ENCODE measurements at regions not wholly inside any gene's neighbourhood (a gene's known extent, or its start where the extent isn't known, plus 50 kb on each side); places are given as distances from the start of the nearest gene placed in this dataset.

- TF ChIP-seq, protein P1, sequence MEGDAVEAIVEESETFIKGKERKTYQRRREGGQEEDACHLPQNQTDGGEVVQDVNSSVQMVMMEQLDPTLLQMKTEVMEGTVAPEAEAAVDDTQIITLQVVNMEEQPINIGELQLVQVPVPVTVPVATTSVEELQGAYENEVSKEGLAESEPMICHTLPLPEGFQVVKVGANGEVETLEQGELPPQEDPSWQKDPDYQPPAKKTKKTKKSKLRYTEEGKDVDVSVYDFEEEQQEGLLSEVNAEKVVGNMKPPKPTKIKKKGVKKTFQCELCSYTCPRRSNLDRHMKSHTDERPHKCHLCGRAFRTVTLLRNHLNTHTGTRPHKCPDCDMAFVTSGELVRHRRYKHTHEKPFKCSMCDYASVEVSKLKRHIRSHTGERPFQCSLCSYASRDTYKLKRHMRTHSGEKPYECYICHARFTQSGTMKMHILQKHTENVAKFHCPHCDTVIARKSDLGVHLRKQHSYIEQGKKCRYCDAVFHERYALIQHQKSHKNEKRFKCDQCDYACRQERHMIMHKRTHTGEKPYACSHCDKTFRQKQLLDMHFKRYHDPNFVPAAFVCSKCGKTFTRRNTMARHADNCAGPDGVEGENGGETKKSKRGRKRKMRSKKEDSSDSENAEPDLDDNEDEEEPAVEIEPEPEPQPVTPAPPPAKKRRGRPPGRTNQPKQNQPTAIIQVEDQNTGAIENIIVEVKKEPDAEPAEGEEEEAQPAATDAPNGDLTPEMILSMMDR (IDR thresholded peaks at IDR 0.05): no peak
- no peak for TF ChIP-seq POLR2A (IDR thresholded peaks at IDR 0.05)
Observed at GRCh38 chrX:145549496-145549895, 268.1 kb upstream of the SLITRK2 start.
